Heart right ventricle (tissue), 16 donors: ENCODE measurements at regions not wholly inside any gene's neighbourhood (a gene's known extent, or its start where the extent isn't known, plus 50 kb on each side); places are given as distances from the start of the nearest gene placed in this dataset.

Experiments
- ATAC-seq, 8 donors: fragments of 200-7000 bp; cut with Tn5 transposase; one replicate each; pipeline ENCODE4 v1.9.1; 2020; ENCODE audit warnings: mild to moderate bottlenecking in 8 of 8, moderate library complexity in 8 of 8, moderate number of reproducible peaks in 1 of 8
- DNase-seq, 2 donors: peaks; one replicate each; pipeline ENCODE4 v3.0.0-alpha.2; 2020
- H3K27ac ChIP-seq, 10 donors: fragments of 200-600 bp; sonication (generic) in 2 of 10; one replicate each; pipeline versions ENCODE4 v1.5.0 to v1.8.0; 2020 to 2022; ENCODE audit warnings: mild to moderate bottlenecking in 3 of 10
- H3K27me3 ChIP-seq, 7 donors: fragments of 200-600 bp; one replicate each; pipeline ENCODE4 v1.8.0; 2021 to 2022; ENCODE audit warnings: mild to moderate bottlenecking in 2 of 7
- H3K36me3 ChIP-seq, 9 donors: fragments of 200-600 bp; sonication (generic) in 1 of 9; one replicate each; pipeline versions ENCODE4 v1.5.0 to v1.8.0; 2020 to 2022; ENCODE audit warnings: mild to moderate bottlenecking in 2 of 9
- H3K4me1 ChIP-seq, 9 donors: fragments of 200-600 bp; sonication (generic) in 1 of 9; one replicate each; pipeline versions ENCODE4 v1.5.0 to v1.8.0; 2020 to 2022; ENCODE audit warnings: mild to moderate bottlenecking in 4 of 9
- H3K4me3 ChIP-seq, 10 donors: fragments of 200-600 bp; sonication (generic) in 2 of 10; one replicate each; pipeline versions ENCODE4 v1.5.0 to v1.8.0; 2020 to 2022; ENCODE audit warnings: mild to moderate bottlenecking in 7 of 10, moderate library complexity in 2 of 10
- H3K9me3 ChIP-seq, 11 donors: fragments of 200-600 bp in 10 of 11; sonication (generic) in 2 of 11; one replicate each; pipeline versions ENCODE4 v1.5.0 to v1.8.0; 2013 to 2022; ENCODE audit warnings: mild to moderate bottlenecking in 2 of 11, control low read depth in 1 of 11, moderate library complexity in 1 of 11
- CTCF ChIP-seq, 9 donors: fragments of 200-600 bp; sonication (generic) in 2 of 9; IDR thresholded peaks; one replicate each; pipeline versions ENCODE4 v1.5.0 to v1.8.0; 2021 to 2022; ENCODE audit warnings: antibody characterized with exemption in 9 of 9, mild to moderate bottlenecking in 5 of 9, moderate library complexity in 1 of 9
- WGBS, 2 donors: extraction: QIAGEN DNeasy Blood & Tissue Kit; methylation state at CpG; one replicate each; pipeline ENCODE4 v1.1.7; 2013; ENCODE audit warnings: inconsistent platforms in 1 of 2; 5-methylcytosine and 5-hydroxymethylcytosine counted together
- intact Hi-C, 10 donors: fragments of 100-400 bp; cut with DNase I; formaldehyde crosslinking; loops; one replicate each; pipeline versions ENCODE4 v1.11.1 to v1.14.2; 2022
- donor health status: Arrhythmogenic right ventricular cardiomyopathy.
- donor health status: ischemic (EF 13 %, LVEDD 7.1; RV severe dilation, severe dysfunction).
- donor health status: healthy with polysubstance abuse.
- donor health status: DM: no; HTN: yes; CAD: no.
- donor health status: DM: no; HTN: no; CAD: no.
- donor health status: ischemic (EF 25% LVEDD 6.9; RV normal size, moderate dysfunction).
- donor health status: ischemic (EF 25% LVEDD 5.7; RV mildly dilated, moderate dysfunction).
- donor health status: healthy.
- donor health status: DM: yes; HTN: yes; CAD: no.
- donor health status: Ischemic cardiomyopathy.
- donor health status: ischemic (EF 35%, LVEDD 5.7; RV mildly dilated, moderate dysfunction).
- donor health status: nonischemic (EF 11% LVEDD 7.7; RV severe dilation, severe dysfunction).
- donor health status: DM: yes; HTN: yes; CAD: no.
- donor health status: PGD.
- donor health status: ischemic (EF 29% LVEDD 5.4; RV normal size, mild dysfunction).
- donor health status: nonischemic (EF 23%, LVEDD 6.1; RV moderate dilation, normal function).

- Histone ChIP-seq H3K27ac (no peak overlapping the region), H3K9me3 (no peaks in the 10 kb centered on the region), H3K27me3 (peaks cover 0 to 75% (median 43%) of the 10 kb centered on the region in 7 donors), H3K4me3 (no peak overlapping the region), H3K36me3 (no peaks in the 10 kb centered on the region), H3K4me1 (peaks cover 0 to 14% (median 8%) of the 10 kb centered on the region in 9 donors)
- 68 to 71% methylated on average over 7 of the region's 7 CpGs for WGBS, 2 donors
- TF ChIP-seq CTCF (IDR thresholded peaks at IDR 0.05) = no peak
- intact Hi-C loops = no loop called here
- ATAC-seq (no peak), DNase-seq (no peak)
Observed at GRCh38 chr1:38563942-38564735, 295.4 kb downstream of the RRAGC start.

GRCh38 chr1:38561725-38562124 lies 297.8 kb downstream of the RRAGC start:
- Histone ChIP-seq H3K9me3 (no peaks in the 10 kb centered on the region), H3K36me3 (no peaks in the 10 kb centered on the region), H3K27me3 (peaks cover 0 to 63% (median 39%) of the 10 kb centered on the region in 7 donors), H3K27ac (no peak overlapping the region), H3K4me3 (no peak overlapping the region), H3K4me1 (peaks cover 0 to 16% (median 8%) of the 10 kb centered on the region in 9 donors)
- intact Hi-C loops = no loop called here
- ATAC-seq = no peak
- TF ChIP-seq CTCF (IDR thresholded peaks at IDR 0.05) = no peak
- DNase-seq = no peak
- WGBS, 2 donors = 42 to 48% methylated on average over 12 of the region's 12 CpGs

- no peaks in the 10 kb centered on the region for H3K36me3 ChIP-seq
- no peak for DNase-seq
- 84% methylated on average over 4 of the region's 4 CpGs for WGBS, 2 donors
- intact Hi-C loops = no loop called here
- no peak for TF ChIP-seq CTCF (IDR thresholded peaks at IDR 0.05)
- no peak overlapping the region for H3K4me3 ChIP-seq
- no peaks in the 10 kb centered on the region for H3K9me3 ChIP-seq
- no peak overlapping the region for H3K27ac ChIP-seq
- ATAC-seq = no peak
- H3K27me3 ChIP-seq = peaks cover 0 to 59% (median 39%) of the 10 kb centered on the region in 7 donors
- peaks cover 0 to 16% (median 8%) of the 10 kb centered on the region in 9 donors for H3K4me1 ChIP-seq
Observed at GRCh38 chr1:38561110-38561509, 298.5 kb downstream of the RRAGC start.

DNA sequence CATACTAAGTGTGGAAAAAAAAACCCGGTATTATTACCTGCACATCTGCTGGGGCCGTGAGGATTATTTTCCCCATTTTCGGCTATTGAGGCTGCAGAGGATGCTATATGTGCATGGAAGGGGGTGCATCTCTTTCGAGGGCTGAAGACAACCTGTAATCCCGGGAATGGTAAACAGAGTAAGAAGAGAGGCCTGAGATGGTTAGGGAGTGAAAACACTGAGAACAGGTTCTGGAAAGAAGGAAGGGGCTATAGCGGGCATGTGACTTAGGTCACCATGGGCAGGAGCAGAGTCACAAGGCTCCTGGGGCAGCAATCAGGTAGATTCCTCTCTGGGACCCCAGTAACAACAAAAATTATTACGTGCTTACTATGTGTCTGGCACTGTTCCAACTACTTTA lies 299.1 kb downstream of the RRAGC start:
- intact Hi-C loops = no loop called here
- Histone ChIP-seq H3K4me3 (no peak overlapping the region), H3K4me1 (peaks cover 0 to 16% (median 8%) of the 10 kb centered on the region in 9 donors), H3K27ac (no peak overlapping the region), H3K9me3 (no peaks in the 10 kb centered on the region), H3K27me3 (peaks cover 0 to 59% (median 39%) of the 10 kb centered on the region in 7 donors), H3K36me3 (no peaks in the 10 kb centered on the region)
- WGBS, 2 donors = 87 to 89% methylated on average over 7 of the region's 7 CpGs
- ATAC-seq (no peak), DNase-seq (no peak)
- TF ChIP-seq CTCF (IDR thresholded peaks at IDR 0.05) = no peak
